Vagina (tissue), 2 donors: ENCODE measurements at regions not wholly inside any gene's neighbourhood (a gene's known extent, or its start where the extent isn't known, plus 50 kb on each side); places are given as distances from the start of the nearest gene placed in this dataset.
"Not testable (repeated sequence)": the region's sequence is repeated elsewhere in the genome, so short reads cannot be mapped to it uniquely, and the experiment has no call there.

Source experiments
- POLR2AphosphoS5 ChIP-seq, 2 donors: sonication (generic); formaldehyde crosslinking; IDR thresholded peaks; one replicate each; pipeline ENCODE4 v1.9.0; 2017; ENCODE audit warnings: antibody characterized with exemption in 2 of 2, mild to moderate bottlenecking in 2 of 2, low read depth in 1 of 2; ENCODE audit not compliant: insufficient read depth in 1 of 2
- TF ChIP-seq, protein P1 (sequence below), 3 experiments: fragments of 450-650 bp in 2 of 3; fragments of 200-600 bp in 1 of 3; sonication (generic) in 1 of 3; IDR thresholded peaks; one replicate each; pipeline ENCODE4 v1.5.1; 2017 to 2019; ENCODE audit warnings: antibody characterized with exemption in 3 of 3, mild to moderate bottlenecking in 2 of 3, moderate library complexity in 2 of 3

DNA sequence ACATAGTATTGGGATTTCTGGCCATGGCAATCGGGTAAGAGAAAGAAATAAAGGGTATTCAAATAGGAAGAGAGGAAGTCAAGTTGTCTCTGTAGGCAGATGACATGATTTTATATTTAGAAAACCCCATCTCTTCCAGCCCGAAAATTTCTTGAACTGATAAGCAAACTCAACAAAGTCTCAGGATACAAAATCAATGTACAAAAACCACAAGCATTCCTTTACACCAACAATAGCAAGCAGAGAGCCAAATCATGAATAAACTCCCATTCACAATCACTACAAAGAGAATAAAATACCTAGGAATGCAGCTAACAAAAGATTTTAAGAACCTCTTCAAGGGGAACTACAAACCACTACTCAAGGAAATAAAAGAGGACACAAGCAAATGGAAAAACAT, 600.1 kb upstream of the EPHA5 start:
- TF ChIP-seq POLR2AphosphoS5 (IDR thresholded peaks at IDR 0.05; ENCODE audit: insufficient read depth in 1 of 2, low read depth in 1 of 2) = not testable (repeated sequence)
- TF ChIP-seq, protein P1, sequence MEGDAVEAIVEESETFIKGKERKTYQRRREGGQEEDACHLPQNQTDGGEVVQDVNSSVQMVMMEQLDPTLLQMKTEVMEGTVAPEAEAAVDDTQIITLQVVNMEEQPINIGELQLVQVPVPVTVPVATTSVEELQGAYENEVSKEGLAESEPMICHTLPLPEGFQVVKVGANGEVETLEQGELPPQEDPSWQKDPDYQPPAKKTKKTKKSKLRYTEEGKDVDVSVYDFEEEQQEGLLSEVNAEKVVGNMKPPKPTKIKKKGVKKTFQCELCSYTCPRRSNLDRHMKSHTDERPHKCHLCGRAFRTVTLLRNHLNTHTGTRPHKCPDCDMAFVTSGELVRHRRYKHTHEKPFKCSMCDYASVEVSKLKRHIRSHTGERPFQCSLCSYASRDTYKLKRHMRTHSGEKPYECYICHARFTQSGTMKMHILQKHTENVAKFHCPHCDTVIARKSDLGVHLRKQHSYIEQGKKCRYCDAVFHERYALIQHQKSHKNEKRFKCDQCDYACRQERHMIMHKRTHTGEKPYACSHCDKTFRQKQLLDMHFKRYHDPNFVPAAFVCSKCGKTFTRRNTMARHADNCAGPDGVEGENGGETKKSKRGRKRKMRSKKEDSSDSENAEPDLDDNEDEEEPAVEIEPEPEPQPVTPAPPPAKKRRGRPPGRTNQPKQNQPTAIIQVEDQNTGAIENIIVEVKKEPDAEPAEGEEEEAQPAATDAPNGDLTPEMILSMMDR (IDR thresholded peaks at IDR 0.05) = not testable (repeated sequence)
